DMS53 treated with DMSO at 0.1 percent for 48 hours (cell line): ENCODE measurements at regions not wholly inside any gene's neighbourhood (a gene's known extent, or its start where the extent isn't known, plus 50 kb on each side); places are given as distances from the start of the nearest gene placed in this dataset.

Experiments
- DNase-seq: peaks from one replicate; lab custom pipeline; 2025; ENCODE audit not compliant: unreplicated experiment; lab: John Stamatoyannopoulos, UW

- no peak for DNase-seq
Observed at GRCh38 chr2:183607995-183608394, 483.8 kb downstream of the NUP35 start.

DNA sequence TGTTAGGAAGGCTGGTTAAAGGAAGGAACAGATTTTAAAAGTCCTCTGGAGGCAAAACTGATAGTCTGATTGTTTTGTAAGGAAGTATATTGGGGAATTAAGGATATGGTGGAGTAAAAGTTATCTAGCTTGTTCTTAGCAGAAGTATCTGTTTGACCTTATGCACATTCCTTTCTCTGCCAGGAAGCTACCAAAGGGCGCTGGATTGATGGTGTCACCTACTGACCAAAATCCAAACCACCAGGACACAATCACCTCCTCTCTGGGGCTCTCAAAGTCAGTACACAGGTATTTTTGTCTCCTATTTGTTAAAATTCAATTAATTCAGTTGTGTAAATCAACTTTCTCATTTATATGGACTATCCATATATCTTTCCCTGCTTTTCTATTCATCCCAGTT lies 484.5 kb downstream of the NUP35 start:
- no peak for DNase-seq

DNA sequence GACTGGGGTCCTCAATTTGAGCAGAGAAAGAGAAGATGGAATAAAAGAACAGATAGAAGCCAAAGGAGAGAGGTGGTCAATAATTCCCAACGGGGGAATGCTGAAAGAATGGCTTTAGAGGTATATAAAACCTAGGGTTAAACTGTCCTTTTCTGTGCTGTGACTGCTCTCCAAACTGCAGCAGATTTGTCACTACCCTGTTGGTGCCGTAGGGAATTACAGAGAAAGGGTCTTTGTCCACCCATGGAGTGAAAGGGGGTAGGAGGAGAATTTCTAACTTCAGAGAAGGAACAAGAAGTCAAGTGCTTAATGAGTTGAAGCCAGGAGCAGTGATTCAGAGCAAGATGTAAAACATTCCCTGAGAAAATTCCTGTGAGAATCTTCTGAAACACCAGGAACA lies 486.5 kb downstream of the NUP35 start:
- no peak for DNase-seq

- DNase-seq: no peak
Observed at GRCh38 chr2:183614799-183615435, 490.7 kb downstream of the NUP35 start.

- no peak for DNase-seq
Observed at GRCh38 chr2:183623227-183623626, 499.0 kb downstream of the NUP35 start.

GRCh38 chr2:183630964-183631363 lies 506.7 kb downstream of the NUP35 start:
- no peak for DNase-seq

- DNase-seq: no peak
Observed at GRCh38 chr2:183656121-183656520, 531.9 kb downstream of the NUP35 start.

DNA sequence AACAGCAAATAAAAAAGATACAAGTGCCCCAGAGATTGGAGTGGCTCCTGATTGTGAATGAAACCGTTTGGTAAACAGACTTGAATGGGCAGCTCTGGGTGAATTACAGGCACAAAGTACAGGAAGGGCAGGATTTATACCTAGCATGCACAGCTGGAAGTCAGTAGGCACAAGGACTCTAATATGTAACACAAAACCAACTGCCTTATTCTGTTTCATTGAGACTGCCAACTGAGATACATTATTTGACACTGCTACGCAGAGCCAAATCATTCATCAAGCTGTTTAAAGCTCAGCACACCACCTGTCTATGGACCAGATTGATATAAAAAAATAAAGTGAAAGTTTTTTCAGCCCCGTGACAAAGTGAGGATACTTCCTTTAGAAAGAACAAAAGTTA lies 541.2 kb downstream of the NUP35 start:
- peak; percentile 99 for DNase-seq

- DNase-seq: no peak
Observed at GRCh38 chr2:183666031-183666430, 541.8 kb downstream of the NUP35 start.

DNA sequence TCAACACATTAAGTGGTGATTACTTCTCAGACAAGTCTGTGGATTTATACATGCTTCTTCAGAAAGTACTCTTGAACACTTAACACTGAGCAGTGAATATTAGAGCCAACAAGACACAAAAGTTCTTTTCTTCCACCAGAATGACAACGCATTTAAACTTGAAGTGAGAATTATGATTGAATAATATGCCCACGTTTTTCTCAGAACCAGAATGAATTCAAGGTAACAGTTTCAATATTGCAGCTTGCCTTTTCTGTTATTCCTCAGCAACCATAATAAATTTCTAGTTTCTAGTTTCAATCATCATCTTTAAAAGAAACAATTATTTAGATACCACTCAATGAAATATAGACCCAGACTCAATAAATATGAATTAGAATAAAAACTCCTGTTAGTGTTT lies 547.0 kb downstream of the NUP35 start:
- no peak for DNase-seq

GRCh38 chr2:183678908-183679307 lies 554.7 kb downstream of the NUP35 start:
- no peak for DNase-seq

GRCh38 chr2:183680573-183680972 lies 556.3 kb downstream of the NUP35 start:
- no peak for DNase-seq

DNA sequence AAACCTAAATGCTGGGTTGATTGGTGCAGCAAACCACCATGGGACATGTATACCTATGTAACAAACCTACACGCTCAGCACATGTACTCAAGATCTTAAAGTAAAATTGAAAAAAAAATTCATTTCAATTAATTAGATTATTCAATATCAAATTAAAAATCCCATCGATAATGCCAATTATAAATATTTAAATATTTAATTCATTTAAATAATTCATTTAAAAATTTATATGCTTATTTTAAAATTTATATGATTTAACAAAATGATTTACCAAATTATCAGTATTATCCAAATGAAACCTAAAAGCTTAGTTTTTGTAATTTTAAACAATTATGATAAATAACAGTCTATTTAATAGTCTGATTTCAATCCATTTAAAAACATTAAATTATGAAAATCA lies 560.4 kb downstream of the NUP35 start:
- DNase-seq: no peak

DNA sequence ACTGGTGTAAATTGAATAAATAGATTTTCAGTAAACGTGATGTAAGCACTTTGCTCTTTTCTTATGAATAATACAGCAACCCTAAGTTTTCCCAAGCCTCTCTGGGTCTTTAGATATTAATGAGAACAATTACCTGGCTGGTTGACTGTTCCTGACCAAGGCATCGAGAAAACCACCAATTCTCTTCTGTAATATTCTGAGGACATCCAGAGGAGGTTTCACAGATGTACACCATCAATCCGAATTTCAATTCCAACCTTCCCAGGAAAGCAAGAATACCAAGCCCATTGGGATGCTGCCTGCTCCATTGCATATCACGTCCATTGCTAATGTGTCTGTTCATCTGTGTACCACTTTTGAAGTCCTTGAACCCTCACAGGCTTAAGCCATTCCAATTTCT lies 571.8 kb downstream of the NUP35 start:
- no peak for DNase-seq

DNA sequence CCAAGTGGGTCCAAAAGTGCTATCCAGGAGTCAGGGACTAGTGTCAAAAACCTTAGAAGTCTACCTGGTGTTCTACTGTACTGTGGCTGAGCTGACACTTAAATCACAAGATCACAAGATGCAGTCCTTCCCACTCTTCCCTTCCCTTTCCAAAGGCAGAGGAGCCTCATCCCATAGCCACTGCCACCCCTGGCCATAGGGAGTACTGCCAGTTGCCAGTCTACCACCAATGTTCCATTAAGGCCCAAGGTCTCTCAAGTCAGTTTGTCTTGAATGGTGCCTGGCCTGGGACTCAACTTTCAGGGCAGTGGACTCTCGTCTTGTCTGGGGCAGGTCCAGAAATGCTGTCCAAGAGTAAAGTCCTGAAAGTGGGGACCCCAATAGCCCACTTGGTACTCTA lies 585.6 kb downstream of the NUP35 start:
- DNase-seq: no peak

- no peak for DNase-seq
Observed at GRCh38 chr2:183718246-183718645, 594.0 kb downstream of the NUP35 start.

GRCh38 chr2:183723278-183723677 lies 599.0 kb downstream of the NUP35 start:
- DNase-seq: no peak

DNA sequence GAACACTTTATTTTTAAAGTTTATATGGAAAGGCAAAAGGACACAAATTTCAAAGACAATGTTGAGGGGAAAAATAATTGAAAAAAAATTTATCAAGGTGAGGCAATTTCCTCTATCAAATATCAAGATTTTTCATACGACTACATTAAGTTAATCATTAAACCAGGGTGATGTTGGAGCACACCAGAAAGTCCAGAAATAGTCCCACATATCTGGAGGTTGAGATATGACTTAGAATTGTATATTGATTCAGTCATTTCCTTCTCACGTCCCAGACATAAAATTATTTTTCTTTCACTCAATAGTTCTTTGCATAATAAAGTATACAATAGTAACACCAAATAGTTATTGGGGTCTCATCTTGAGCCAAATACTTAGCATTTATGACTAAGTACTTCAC lies 605.1 kb downstream of the NUP35 start:
- DNase-seq: peak; percentile 66

GRCh38 chr2:183740241-183740640 lies 616.0 kb downstream of the NUP35 start:
- DNase-seq: no peak

- DNase-seq: no peak
Observed at GRCh38 chr2:183752571-183752970, 628.3 kb downstream of the NUP35 start.

DNA sequence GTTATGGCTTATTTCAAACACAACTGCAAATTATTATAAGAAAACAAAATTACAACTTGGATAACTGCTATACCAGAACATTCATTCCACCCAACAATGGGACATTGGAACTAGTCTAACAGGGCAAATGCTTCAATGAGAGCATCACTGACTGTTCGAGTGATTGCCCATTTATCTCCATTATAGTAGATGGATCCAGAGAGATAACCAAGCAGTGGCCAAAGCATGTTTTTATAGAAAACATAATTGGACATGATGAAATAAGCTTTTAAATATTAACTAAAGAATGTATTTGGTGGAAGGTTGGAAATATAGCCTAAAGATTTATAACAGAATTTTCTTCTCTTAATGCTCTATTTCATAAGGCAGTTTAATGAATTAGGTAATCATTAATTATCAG lies 634.8 kb downstream of the NUP35 start:
- no peak for DNase-seq

DNA sequence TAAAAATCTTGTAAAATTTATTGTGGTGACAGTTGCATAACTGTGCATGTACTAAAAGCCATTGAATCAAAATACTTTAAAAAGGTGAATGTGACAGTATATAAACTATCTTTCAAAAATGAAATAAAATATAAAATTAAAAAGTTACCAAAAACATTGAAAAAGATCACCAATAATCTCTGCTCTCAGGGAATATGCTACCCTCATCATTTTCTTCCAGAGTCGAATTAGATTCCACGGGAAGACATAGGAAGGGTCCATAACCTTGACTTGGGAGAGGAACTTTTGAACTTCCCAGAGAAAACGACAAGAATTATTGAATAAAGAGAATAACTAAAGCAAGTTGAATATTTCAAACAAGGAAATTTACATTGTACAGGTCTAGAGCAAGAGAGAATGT lies 649.5 kb downstream of the NUP35 start:
- no peak for DNase-seq

- DNase-seq: no peak
Observed at GRCh38 chr2:183780072-183780471, 655.8 kb downstream of the NUP35 start.

DNA sequence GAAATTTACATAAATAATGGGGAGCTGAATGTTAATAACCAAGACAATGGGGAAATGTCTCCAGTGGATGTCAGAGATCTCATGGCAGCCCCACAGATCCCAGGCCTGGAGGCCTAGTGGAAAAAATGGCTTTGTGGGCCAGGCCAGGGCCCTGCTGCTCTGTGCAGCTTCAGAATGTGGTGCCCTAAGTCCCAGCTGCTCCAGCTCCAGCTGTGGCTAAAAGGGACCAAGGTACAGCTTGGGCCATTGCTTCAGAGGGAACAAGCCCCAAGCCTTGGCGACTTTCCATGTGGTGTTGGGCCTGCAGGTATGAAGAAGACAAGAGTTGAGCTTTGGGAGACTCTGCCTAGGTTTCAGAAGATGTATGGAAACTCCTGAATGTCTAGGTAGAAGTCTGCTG lies 658.2 kb downstream of the NUP35 start:
- DNase-seq: no peak
